Vagina (tissue), 2 donors: ENCODE measurements at regions not wholly inside any gene's neighbourhood (a gene's known extent, or its start where the extent isn't known, plus 50 kb on each side); places are given as distances from the start of the nearest gene placed in this dataset.
A peak's percentile ranks its signal among the peaks of the same experiment; 100 is the strongest.

Source experiments
- DNase-seq, 2 donors: peaks; one replicate each; pipeline ENCODE4 v3.0.0-alpha.2; 2017; ENCODE audit errors: extremely low spot score in 2 of 2
- H3K27ac ChIP-seq: fragments of 200-600 bp; sonication (generic); one replicate; pipeline ENCODE4 v1.5.1; 2019
- H3K27me3 ChIP-seq: fragments of 200-600 bp; sonication (generic); one replicate; pipeline ENCODE4 v1.5.1; 2019
- H3K36me3 ChIP-seq, 2 donors: fragments of 200-600 bp; sonication (generic); one replicate each; pipeline ENCODE4 v1.5.1; 2017 to 2019
- H3K4me1 ChIP-seq: fragments of 200-600 bp; sonication (generic); one replicate; pipeline ENCODE4 v1.5.1; 2019
- H3K4me3 ChIP-seq, 2 donors: fragments of 200-600 bp; sonication (generic); 1 replicate in 1 of 2; 2 replicates in 1 of 2; pipeline ENCODE4 v1.5.1; 2016 to 2019
- H3K9me3 ChIP-seq: fragments of 200-600 bp; sonication (generic); one replicate; pipeline ENCODE4 v1.5.1; 2019
- POLR2A ChIP-seq, 2 donors: fragments of 450-650 bp; IDR thresholded peaks; one replicate each; pipeline ENCODE4 v1.6.1; 2017; ENCODE audit warnings: antibody characterized with exemption in 2 of 2, mild to moderate bottlenecking in 2 of 2, moderate library complexity in 2 of 2
- POLR2AphosphoS5 ChIP-seq, 2 donors: sonication (generic); formaldehyde crosslinking; IDR thresholded peaks; one replicate each; pipeline ENCODE4 v1.9.0; 2017; ENCODE audit warnings: antibody characterized with exemption in 2 of 2, mild to moderate bottlenecking in 2 of 2, low read depth in 1 of 2; ENCODE audit not compliant: insufficient read depth in 1 of 2
- intact Hi-C: fragments of 100-400 bp; cut with DNase I; formaldehyde crosslinking; loops from one replicate; pipeline ENCODE4 v1.15.1; 2023
- TF ChIP-seq, protein P1 (sequence below), 3 experiments: fragments of 450-650 bp in 2 of 3; fragments of 200-600 bp in 1 of 3; sonication (generic) in 1 of 3; IDR thresholded peaks; one replicate each; pipeline ENCODE4 v1.5.1; 2017 to 2019; ENCODE audit warnings: antibody characterized with exemption in 3 of 3, mild to moderate bottlenecking in 2 of 3, moderate library complexity in 2 of 3

- Histone ChIP-seq H3K36me3 (no peaks in the 10 kb centered on the region), H3K4me1 (peaks cover 40% of the 10 kb centered on the region), H3K27me3 (no peaks in the 10 kb centered on the region), H3K4me3 (no peak overlapping the region), H3K9me3 (no peaks in the 10 kb centered on the region), H3K27ac (no peak overlapping the region)
- intact Hi-C loops: loop anchor here (5.0 kb wide), 1 partner anchor 42 kb away; no protein-coding TSS in a partner anchor
- no peak for TF ChIP-seq POLR2A (IDR thresholded peaks at IDR 0.05)
- TF ChIP-seq, protein P1, sequence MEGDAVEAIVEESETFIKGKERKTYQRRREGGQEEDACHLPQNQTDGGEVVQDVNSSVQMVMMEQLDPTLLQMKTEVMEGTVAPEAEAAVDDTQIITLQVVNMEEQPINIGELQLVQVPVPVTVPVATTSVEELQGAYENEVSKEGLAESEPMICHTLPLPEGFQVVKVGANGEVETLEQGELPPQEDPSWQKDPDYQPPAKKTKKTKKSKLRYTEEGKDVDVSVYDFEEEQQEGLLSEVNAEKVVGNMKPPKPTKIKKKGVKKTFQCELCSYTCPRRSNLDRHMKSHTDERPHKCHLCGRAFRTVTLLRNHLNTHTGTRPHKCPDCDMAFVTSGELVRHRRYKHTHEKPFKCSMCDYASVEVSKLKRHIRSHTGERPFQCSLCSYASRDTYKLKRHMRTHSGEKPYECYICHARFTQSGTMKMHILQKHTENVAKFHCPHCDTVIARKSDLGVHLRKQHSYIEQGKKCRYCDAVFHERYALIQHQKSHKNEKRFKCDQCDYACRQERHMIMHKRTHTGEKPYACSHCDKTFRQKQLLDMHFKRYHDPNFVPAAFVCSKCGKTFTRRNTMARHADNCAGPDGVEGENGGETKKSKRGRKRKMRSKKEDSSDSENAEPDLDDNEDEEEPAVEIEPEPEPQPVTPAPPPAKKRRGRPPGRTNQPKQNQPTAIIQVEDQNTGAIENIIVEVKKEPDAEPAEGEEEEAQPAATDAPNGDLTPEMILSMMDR (IDR thresholded peaks at IDR 0.05): no peak
- no peak for TF ChIP-seq POLR2AphosphoS5 (IDR thresholded peaks at IDR 0.05; ENCODE audit: insufficient read depth in 1 of 2, low read depth in 1 of 2)
- DNase-seq: no peak
Observed at GRCh38 chr15:101124731-101125451, 127.0 kb downstream of the CHSY1 start.

- no peaks in the 10 kb centered on the region for H3K9me3 ChIP-seq
- DNase-seq: no peak
- H3K27ac ChIP-seq: no peak overlapping the region
- TF ChIP-seq, protein P1 (IDR thresholded peaks at IDR 0.05): no peak
- TF ChIP-seq POLR2AphosphoS5 (IDR thresholded peaks at IDR 0.05; ENCODE audit: insufficient read depth in 1 of 2, low read depth in 1 of 2) (no peak), POLR2A (IDR thresholded peaks at IDR 0.05) (no peak)
- no peaks in the 10 kb centered on the region for H3K36me3 ChIP-seq
- H3K4me3 ChIP-seq: no peak overlapping the region
- H3K27me3 ChIP-seq: no peaks in the 10 kb centered on the region
- intact Hi-C loops: loop anchor here (5.0 kb wide), 1 partner anchor 44 kb away; no protein-coding TSS in a partner anchor
- peaks cover 39% of the 10 kb centered on the region for H3K4me1 ChIP-seq
Observed at GRCh38 chr15:101123222-101123910, 128.5 kb downstream of the CHSY1 start.

DNA sequence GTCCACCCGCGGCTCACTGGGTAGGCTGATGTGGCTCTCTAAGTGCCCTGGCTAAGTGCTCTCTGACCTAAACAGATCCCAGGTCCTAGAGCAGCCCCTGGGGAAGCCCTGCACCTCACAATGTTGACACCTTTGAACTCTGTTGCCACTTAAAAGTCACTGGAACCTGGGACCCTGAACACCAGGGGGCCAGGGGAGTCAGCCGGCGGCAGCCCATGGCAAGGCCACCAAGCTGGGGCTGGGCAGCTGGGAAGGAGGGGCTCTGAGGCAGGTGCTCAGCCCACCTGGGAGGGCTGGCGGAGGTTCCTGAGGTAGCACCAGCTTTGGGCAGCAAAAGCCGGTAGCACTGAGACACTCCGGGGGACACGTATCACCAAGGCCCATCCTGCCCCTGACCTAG, 129.0 kb downstream of the CHSY1 start:
- Histone ChIP-seq H3K27me3 (no peaks in the 10 kb centered on the region), H3K27ac (no peak overlapping the region), H3K4me1 (peaks cover 33% of the 10 kb centered on the region), H3K36me3 (no peaks in the 10 kb centered on the region), H3K4me3 (no peak overlapping the region), H3K9me3 (no peaks in the 10 kb centered on the region)
- DNase-seq: no peak
- intact Hi-C loops: loop anchor here (5.0 kb wide), 1 partner anchor 44 kb away; no protein-coding TSS in a partner anchor
- no peak for TF ChIP-seq POLR2AphosphoS5 (IDR thresholded peaks at IDR 0.05; ENCODE audit: insufficient read depth in 1 of 2, low read depth in 1 of 2)
- no peak for TF ChIP-seq POLR2A (IDR thresholded peaks at IDR 0.05)
- TF ChIP-seq, protein P1 (IDR thresholded peaks at IDR 0.05): no peak

GRCh38 chr15:101122266-101122665, 129.6 kb downstream of the CHSY1 start:
- Histone ChIP-seq H3K27me3 (no peaks in the 10 kb centered on the region), H3K4me1 (peaks cover 28% of the 10 kb centered on the region), H3K27ac (peak overlapping the region; percentile 85), H3K4me3 (peak overlapping the region; percentile 25 to 34), H3K9me3 (no peaks in the 10 kb centered on the region), H3K36me3 (no peaks in the 10 kb centered on the region)
- DNase-seq: no peak
- TF ChIP-seq POLR2A (IDR thresholded peaks at IDR 0.05) (no peak), POLR2AphosphoS5 (IDR thresholded peaks at IDR 0.05; ENCODE audit: insufficient read depth in 1 of 2, low read depth in 1 of 2) (no peak)
- TF ChIP-seq, protein P1 (IDR thresholded peaks at IDR 0.05): no peak
- intact Hi-C loops: loop anchor here (5.0 kb wide), 1 partner anchor 45 kb away; no protein-coding TSS in a partner anchor
